Ishikawa (cell line): ENCODE measurements at regions not wholly inside any gene's neighbourhood (a gene's known extent, or its start where the extent isn't known, plus 50 kb on each side); places are given as distances from the start of the nearest gene placed in this dataset.

ENCODE experiments used
- CEBPB ChIP-seq: IDR thresholded peaks from 2 replicates; pipeline ENCODE4 v1.6.1; 2012
- CREB1 ChIP-seq: IDR thresholded peaks from 2 replicates; pipeline ENCODE4 v1.6.1; 2012; ENCODE audit warnings: low read depth
- EGR1 ChIP-seq: IDR thresholded peaks from 2 replicates; pipeline ENCODE4 v1.6.1; 2012
- EP300 ChIP-seq: IDR thresholded peaks from 2 replicates; pipeline ENCODE4 v1.6.1; 2012; ENCODE audit warnings: borderline replicate concordance
- FOXM1 ChIP-seq: IDR thresholded peaks from 2 replicates; pipeline ENCODE4 v1.6.1; 2012; ENCODE audit warnings: low read depth, borderline replicate concordance
- MAX ChIP-seq: IDR thresholded peaks from 2 replicates; pipeline ENCODE4 v1.6.1; 2012
- NFIC ChIP-seq: IDR thresholded peaks from 2 replicates; pipeline ENCODE4 v1.6.1; 2012
- RAD21 ChIP-seq: IDR thresholded peaks from 2 replicates; pipeline ENCODE4 v1.6.1; 2012; ENCODE audit warnings: low read depth
- TAF1 ChIP-seq: IDR thresholded peaks from 2 replicates; pipeline ENCODE4 v1.6.1; 2012; ENCODE audit warnings: low read depth, mild to moderate bottlenecking
- TCF12 ChIP-seq: IDR thresholded peaks from 2 replicates; pipeline ENCODE4 v1.6.1; 2012; ENCODE audit warnings: low read depth
- TEAD4 ChIP-seq: IDR thresholded peaks from 2 replicates; pipeline ENCODE4 v1.6.1; 2012
- YY1 ChIP-seq: IDR thresholded peaks from 2 replicates; pipeline ENCODE4 v1.6.1; 2012; ENCODE audit warnings: low read depth
- ZBTB7A ChIP-seq: IDR thresholded peaks from 2 replicates; pipeline ENCODE4 v1.6.1; 2012; ENCODE audit warnings: low read depth
- TF ChIP-seq, protein P1 (sequence below): IDR thresholded peaks from 2 replicates; pipeline ENCODE4 v1.6.1; 2012; ENCODE audit warnings: low read depth, mild to moderate bottlenecking
- TF ChIP-seq, protein P2 (sequence below): IDR thresholded peaks from 2 replicates; pipeline ENCODE4 v1.6.1; 2012

DNA sequence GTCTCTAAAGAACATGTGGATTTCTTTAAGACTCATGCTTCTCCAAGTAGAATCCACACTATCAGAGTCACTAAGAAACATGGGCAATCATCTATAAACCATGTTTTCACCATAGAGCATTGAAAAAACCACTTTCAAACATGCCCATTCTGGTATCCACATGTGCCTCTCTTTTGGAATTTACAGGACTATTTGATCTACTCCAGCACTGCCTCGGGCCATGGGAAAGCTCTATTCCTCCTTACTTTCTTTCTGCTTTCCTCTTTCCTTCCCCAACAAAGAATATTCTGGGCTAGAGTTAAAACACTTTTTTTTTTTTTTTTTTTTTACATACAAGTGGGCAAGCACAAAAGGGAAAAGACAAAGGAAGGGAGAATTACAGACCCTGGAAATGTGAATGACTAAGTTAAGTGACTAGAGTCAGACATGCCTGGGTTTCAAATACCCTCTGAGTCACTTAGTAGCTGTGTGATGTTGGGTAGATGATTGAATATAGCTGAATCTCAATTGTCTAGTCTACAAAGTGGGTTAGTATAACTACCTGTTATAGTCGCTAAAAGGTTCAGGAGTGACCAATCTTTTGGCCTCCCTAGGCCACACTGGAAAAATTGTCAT, 847.7 kb upstream of the INTU start:
- TF ChIP-seq ZBTB7A (no peak), TEAD4 (no peak), NFIC (no peak), TCF12 (no peak), MAX (no peak), EP300 (no peak), CREB1 (no peak), FOXM1 (no peak), YY1 (no peak), RAD21 (no peak), TAF1 (no peak)
- TF ChIP-seq, protein P1, sequence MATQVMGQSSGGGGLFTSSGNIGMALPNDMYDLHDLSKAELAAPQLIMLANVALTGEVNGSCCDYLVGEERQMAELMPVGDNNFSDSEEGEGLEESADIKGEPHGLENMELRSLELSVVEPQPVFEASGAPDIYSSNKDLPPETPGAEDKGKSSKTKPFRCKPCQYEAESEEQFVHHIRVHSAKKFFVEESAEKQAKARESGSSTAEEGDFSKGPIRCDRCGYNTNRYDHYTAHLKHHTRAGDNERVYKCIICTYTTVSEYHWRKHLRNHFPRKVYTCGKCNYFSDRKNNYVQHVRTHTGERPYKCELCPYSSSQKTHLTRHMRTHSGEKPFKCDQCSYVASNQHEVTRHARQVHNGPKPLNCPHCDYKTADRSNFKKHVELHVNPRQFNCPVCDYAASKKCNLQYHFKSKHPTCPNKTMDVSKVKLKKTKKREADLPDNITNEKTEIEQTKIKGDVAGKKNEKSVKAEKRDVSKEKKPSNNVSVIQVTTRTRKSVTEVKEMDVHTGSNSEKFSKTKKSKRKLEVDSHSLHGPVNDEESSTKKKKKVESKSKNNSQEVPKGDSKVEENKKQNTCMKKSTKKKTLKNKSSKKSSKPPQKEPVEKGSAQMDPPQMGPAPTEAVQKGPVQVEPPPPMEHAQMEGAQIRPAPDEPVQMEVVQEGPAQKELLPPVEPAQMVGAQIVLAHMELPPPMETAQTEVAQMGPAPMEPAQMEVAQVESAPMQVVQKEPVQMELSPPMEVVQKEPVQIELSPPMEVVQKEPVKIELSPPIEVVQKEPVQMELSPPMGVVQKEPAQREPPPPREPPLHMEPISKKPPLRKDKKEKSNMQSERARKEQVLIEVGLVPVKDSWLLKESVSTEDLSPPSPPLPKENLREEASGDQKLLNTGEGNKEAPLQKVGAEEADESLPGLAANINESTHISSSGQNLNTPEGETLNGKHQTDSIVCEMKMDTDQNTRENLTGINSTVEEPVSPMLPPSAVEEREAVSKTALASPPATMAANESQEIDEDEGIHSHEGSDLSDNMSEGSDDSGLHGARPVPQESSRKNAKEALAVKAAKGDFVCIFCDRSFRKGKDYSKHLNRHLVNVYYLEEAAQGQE, result no peak

GRCh38 chr4:126790633-126791032, 842.1 kb upstream of the INTU start:
- no peak for TF ChIP-seq RAD21
- no peak for TF ChIP-seq NFIC
- no peak for TF ChIP-seq ZBTB7A
- TF ChIP-seq, protein P1, result no peak
- no peak for TF ChIP-seq TEAD4
- TF ChIP-seq TAF1, result no peak
- TF ChIP-seq EGR1, result no peak
- no peak for TF ChIP-seq EP300
- TF ChIP-seq TCF12, result no peak
- TF ChIP-seq, protein P2, sequence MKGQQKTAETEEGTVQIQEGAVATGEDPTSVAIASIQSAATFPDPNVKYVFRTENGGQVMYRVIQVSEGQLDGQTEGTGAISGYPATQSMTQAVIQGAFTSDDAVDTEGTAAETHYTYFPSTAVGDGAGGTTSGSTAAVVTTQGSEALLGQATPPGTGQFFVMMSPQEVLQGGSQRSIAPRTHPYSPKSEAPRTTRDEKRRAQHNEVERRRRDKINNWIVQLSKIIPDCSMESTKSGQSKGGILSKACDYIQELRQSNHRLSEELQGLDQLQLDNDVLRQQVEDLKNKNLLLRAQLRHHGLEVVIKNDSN, result no peak
- no peak for TF ChIP-seq FOXM1
- TF ChIP-seq MAX, result no peak
- TF ChIP-seq YY1, result no peak
- TF ChIP-seq CEBPB, result no peak
- no peak for TF ChIP-seq CREB1

DNA sequence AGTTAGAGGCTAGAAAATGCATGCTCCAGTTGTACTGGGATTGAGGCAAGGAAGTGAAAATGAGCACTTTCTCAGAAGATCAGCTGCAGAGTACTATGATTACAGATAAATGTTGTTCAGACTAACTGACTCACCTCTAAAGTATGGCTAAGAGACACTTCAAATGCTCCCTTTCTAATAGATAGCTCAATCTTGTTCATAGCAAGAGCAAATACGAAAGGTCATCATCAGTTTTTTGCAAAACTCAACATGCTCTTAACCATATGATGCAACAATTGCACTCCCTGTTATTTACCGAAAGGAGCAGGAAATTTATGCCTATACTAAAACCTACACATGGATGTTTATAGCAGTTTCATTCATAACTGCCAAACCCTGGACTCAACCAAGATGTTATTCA, 838.4 kb upstream of the INTU start:
- TF ChIP-seq NFIC (no peak), EGR1 (no peak)
- TF ChIP-seq, protein P2, result no peak

- TF ChIP-seq, protein P1, result no peak
- TF ChIP-seq RAD21 (no peak), TEAD4 (no peak), TAF1 (no peak), ZBTB7A (no peak), CEBPB (no peak), FOXM1 (no peak), EGR1 (no peak), MAX (no peak), CREB1 (no peak), TCF12 (no peak), YY1 (no peak), EP300 (no peak)
- TF ChIP-seq, protein P2, result no peak
Observed at GRCh38 chr4:126798214-126798613, 834.5 kb upstream of the INTU start.
